ENCODE measurements at regions not wholly inside any gene's neighbourhood (a gene's known extent, or its start where the extent isn't known, plus 50 kb on each side); places are given as distances from the start of the nearest gene placed in this dataset.
"Not testable (repeated sequence)": the region's sequence is repeated elsewhere in the genome, so short reads cannot be mapped to it uniquely, and the experiment has no call there.

DNA sequence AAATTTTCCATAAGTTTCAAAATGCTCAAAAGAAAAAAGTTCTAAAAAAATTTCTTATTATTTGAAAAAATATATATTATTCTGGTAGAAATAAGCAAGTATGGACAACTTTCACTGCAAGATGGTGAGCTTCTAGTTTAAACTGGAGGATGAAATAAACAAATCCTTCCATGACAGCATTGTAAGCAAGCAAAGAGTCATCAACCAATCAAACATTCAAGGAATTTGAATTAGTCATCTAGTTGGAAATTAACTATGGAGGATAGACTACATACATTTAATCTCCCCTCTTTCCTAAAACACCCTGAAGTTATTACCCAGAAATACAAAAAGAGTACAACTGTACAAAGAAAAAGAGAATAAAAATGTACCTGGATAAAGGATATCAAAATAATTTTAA, 51.0 kb upstream of the IRX5 start:
- H3K9me3 Mint-ChIP-seq, result peaks cover 4 to 11% of the 10 kb centered on the region in 2 donors
- no peak for ATAC-seq
- no peak for DNase-seq (ENCODE audit: low spot score in 2 of 2)
- no peak overlapping the region for H3K27ac Mint-ChIP-seq
- H3K36me3 Mint-ChIP-seq, result peaks cover 0 to 10% of the 10 kb centered on the region in 2 donors

DNA sequence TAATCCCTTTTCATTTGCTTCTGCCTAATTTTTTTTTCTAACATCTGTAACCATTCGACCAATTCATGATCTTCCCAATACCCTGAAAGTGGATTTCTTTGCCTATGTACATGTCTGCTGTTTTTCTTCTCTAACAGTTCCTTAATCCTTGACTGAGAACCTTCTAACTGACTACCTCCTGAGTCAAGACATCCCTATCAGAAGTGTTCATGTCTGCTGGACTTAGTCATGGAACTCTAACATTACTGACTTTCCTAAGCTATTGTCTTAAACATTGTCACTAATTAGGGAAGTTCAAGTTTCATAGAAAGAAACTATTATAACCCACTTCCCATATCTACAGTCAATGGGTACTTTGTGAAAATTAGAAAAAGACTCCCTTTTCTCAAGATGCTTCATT, 52.4 kb upstream of the IRX5 start:
- Mint-ChIP-seq H3K36me3 (peaks cover 4% of the 10 kb centered on the region in 2 donors), H3K9me3 (peaks cover 3 to 9% of the 10 kb centered on the region in 2 donors), H3K27ac (no peak overlapping the region)
- ATAC-seq (no peak), DNase-seq (ENCODE audit: low spot score in 2 of 2) (no peak)

- Mint-ChIP-seq H3K9me3 (peaks cover 3 to 13% of the 10 kb centered on the region in 2 donors), H3K27ac (no peak overlapping the region), H3K36me3 (peaks cover 4% of the 10 kb centered on the region in 2 donors)
- DNase-seq (ENCODE audit: low spot score in 2 of 2) (no peak), ATAC-seq (no peak)
These were observed 55.2 kb upstream of the IRX5 start for GRCh38 chr16:54875443-54875842.

DNA sequence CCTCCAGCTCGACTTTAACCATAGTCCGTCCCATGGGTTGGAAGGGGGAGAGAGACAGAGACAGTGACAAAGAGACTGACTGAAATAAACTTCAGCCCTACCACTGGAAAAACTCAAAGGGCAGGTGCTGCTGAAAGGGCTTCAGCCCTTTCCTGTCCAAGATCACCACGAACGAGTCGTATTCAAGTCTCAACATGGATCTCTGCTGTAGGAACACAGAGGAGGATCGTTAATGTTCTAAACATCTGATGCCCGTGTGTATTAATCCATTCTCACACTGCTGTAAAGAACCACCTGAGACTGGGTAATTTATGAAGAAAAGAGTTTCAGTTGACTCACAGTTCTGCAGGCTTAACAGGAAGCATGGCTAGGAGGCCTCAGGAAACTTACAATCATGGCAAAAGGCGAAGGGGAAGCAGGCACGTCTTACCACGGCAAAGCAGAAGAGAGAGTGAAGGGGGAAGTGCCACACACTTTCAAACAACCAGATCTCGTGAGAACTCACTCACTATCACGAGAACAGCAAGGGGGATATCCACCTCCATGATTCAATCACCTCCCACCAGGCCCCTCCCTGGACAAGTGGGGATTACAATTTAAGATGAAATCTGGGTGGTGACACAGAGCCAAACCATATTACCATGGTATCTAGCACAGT, 56.8 kb upstream of the IRX5 start:
- not testable (repeated sequence) for H3K27ac Mint-ChIP-seq
- H3K9me3 Mint-ChIP-seq, result peaks cover 5 to 13% of the 10 kb centered on the region in 2 donors

DNA sequence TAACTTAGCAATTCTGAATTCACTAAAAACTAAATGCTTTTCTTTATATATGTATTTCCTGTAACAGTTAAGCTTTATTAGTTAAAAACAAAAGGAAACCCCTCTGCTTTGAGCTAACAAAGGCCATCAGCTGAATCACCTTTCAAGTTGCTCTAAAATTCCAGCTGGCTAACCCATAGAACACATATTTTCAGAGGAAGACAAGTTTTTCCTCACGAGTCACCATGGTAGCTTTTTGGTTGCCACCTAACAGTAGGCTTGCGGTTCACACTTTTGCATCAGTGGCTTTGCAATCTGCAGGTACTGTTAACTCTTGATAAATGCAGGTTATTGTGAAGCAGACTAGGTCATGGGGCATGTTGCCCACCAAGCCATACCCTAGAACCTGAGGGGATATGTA, 57.6 kb upstream of the IRX5 start:
- H3K27ac Mint-ChIP-seq, result no peak overlapping the region
- H3K9me3 Mint-ChIP-seq, result peaks cover 6 to 13% of the 10 kb centered on the region in 2 donors
- ATAC-seq (no peak), DNase-seq (ENCODE audit: low spot score in 2 of 2) (no peak)
- peaks cover 0 to 4% of the 10 kb centered on the region in 2 donors for H3K36me3 Mint-ChIP-seq

More for the DNA sequence above, 56.8 kb upstream of the IRX5 start:
- not testable (repeated sequence) for DNase-seq (ENCODE audit: low spot score in 2 of 2); ATAC-seq; H3K36me3 Mint-ChIP-seq

DNA sequence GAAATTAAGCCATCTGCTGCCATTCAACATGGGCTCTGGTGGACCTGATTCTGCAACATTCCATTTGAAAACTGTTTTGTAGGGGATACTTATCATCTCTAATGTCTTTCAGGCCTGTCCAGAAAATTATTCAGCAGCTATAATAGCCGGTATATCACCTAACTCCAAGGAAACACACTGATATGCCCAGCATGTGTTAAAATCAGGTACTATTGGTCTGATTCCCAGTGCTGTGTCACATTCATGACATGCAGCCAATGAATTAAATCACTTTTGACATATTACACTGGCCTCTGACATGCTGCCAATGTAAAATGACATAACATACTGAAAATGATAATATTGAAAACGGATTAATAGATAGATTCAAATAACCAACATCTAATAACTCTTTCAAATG, 60.5 kb upstream of the IRX5 start:
- H3K9me3 Mint-ChIP-seq, result peaks cover 10 to 13% of the 10 kb centered on the region in 2 donors
- H3K27ac Mint-ChIP-seq, result no peak overlapping the region
- ATAC-seq (no peak), DNase-seq (ENCODE audit: low spot score in 2 of 2) (no peak)
- H3K36me3 Mint-ChIP-seq, result peaks cover 0 to 4% of the 10 kb centered on the region in 2 donors

- no peak for DNase-seq (ENCODE audit: low spot score in 2 of 2)
These were observed 63.3 kb upstream of the IRX5 start for GRCh38 chr16:54867302-54867832.

GRCh38 chr16:54862529-54862928, 68.1 kb upstream of the IRX5 start:
- H3K27ac Mint-ChIP-seq, result no peak overlapping the region
- DNase-seq (ENCODE audit: low spot score in 2 of 2) (no peak), ATAC-seq (no peak)
- H3K9me3 Mint-ChIP-seq, result peaks cover 4% of the 10 kb centered on the region in 2 donors
- H3K36me3 Mint-ChIP-seq, result no peaks in the 10 kb centered on the region

More at GRCh38 chr16:54867302-54867832, 63.3 kb upstream of the IRX5 start:
- no peak overlapping the region for H3K27ac Mint-ChIP-seq
- no peaks in the 10 kb centered on the region for H3K36me3 Mint-ChIP-seq
- peaks cover 7 to 8% of the 10 kb centered on the region in 2 donors for H3K9me3 Mint-ChIP-seq
- peak in 1 of 2 donors; percentile 51 for ATAC-seq

DNA sequence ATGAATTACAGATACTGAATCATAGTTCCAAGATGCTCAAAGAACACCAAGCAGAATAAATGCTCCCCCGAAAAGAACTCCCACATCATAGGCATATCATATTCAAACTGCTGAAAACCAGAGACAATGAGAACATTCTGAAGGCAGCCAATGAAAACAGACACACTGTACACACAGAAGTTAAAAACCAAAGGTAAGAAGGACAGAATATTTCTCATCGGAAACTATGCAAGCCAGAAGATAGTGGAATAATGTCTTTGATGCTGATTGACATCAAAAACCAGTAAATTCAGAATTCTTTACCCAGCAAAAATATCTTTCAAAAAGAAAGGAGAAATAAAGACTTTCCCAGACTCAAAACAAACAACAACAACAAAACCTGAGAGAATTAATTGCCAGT, 73.8 kb upstream of the IRX5 start:
- Mint-ChIP-seq H3K36me3 (peaks cover 6% of the 10 kb centered on the region in 2 donors), H3K27ac (no peak overlapping the region), H3K9me3 (peaks cover 15 to 18% of the 10 kb centered on the region in 2 donors)
- no peak for ATAC-seq
- no peak for DNase-seq (ENCODE audit: low spot score in 2 of 2)

DNA sequence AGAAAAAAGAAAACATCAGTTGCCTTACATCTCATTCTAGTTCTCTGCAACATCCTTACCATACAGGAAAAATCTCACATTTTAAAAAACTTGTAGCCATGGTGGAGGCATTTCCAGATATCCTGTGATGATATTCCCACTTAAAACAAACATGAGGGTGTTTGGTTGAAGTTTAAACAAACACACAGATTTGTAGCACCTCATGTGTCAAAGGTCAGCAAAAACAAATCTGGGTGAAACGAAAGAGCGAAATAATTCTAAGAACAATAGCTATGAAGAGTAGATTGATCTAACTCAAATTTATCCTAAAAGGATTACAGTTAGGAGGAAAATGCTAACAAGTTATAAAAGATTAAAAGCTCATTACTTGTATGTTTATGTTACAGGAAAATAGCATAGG, 83.1 kb upstream of the IRX5 start:
- Mint-ChIP-seq H3K36me3 (no peaks in the 10 kb centered on the region), H3K27ac (no peak overlapping the region), H3K9me3 (peaks cover 5 to 10% of the 10 kb centered on the region in 2 donors)
- ATAC-seq (no peak), DNase-seq (ENCODE audit: low spot score in 2 of 2) (no peak)

DNA sequence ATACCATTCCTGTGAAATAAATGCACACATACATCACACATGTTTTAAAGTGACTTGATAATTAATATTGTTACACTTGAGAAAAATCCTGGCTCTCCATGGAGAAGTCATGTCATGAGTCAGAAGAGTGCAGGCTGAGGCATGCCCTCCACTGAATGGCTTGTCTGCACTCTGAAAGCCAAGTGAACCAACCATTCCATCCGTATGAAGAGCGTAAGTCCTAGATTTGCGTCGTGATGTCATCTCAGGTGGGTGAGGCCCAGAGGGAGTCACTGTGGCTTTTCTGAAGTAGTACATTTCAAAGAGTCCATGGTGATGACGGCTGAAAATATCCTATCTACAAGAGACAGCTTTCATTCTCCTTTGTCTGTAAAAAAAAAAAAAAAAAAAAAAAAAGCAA, 83.5 kb upstream of the IRX5 start:
- Mint-ChIP-seq H3K9me3 (peaks cover 5 to 10% of the 10 kb centered on the region in 2 donors), H3K36me3 (no peaks in the 10 kb centered on the region), H3K27ac (no peak overlapping the region)
- ATAC-seq (no peak), DNase-seq (ENCODE audit: low spot score in 2 of 2) (no peak)

DNA sequence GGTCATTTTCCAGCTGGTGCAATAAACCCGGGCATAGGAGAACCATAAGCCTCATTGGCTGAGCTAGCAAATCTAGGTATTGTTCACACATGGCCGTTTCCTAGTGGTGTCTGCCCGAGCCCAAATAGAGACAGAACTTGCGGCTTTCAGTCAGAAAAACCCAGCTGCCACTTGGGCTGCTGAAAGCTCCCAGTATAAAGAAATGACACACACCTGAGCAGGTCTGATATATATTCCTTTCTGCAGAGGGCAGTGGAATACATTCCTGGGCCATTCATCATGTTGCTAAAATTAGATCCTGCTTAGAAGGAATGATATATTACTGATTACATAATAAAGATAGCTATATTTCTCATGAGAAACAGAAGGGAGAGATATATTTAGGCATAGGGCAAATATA, 83.9 kb upstream of the IRX5 start:
- DNase-seq (ENCODE audit: low spot score in 2 of 2) (no peak), ATAC-seq (no peak)
- H3K36me3 Mint-ChIP-seq, result no peaks in the 10 kb centered on the region
- peaks cover 5 to 10% of the 10 kb centered on the region in 2 donors for H3K9me3 Mint-ChIP-seq
- no peak overlapping the region for H3K27ac Mint-ChIP-seq

GRCh38 chr16:54843424-54843750, 87.3 kb upstream of the IRX5 start:
- Mint-ChIP-seq H3K9me3 (peaks cover 9 to 14% of the 10 kb centered on the region in 2 donors), H3K36me3 (no peaks in the 10 kb centered on the region), H3K27ac (no peak overlapping the region)
- ATAC-seq (no peak), DNase-seq (ENCODE audit: low spot score in 2 of 2) (no peak)

DNA sequence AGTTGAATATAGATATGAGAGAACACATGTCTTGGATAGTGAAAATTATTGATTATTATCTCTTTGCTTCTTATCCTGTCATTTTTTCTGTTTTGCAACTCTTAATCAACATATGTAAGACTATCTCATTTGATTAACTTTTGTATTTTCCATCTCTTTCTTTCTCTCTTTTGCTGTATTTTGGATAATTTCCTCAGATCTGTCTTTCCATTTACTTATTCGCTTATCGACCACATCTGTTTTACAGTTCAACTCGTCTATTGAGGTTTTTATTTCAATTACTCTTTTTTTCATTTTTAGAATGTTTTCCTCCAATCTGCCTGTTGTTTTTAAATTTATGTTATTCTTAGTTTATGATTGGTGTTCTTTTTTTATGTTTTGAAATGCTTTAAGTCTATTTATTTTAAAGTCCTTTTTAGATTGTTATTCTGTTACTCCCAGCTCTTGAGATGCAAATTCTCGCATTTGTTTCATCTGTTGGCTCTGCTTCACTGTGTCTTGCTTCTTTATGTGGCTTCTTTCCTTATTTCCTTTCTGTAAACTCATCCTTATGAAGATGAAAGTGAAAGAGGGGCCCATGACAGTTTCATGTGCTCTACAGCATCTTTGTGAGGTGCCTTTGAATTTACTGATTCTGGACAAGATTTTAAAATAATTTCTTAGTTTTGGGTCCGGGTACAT, 87.8 kb upstream of the IRX5 start:
- Mint-ChIP-seq H3K27ac (no peak overlapping the region), H3K9me3 (peaks cover 9 to 14% of the 10 kb centered on the region in 2 donors), H3K36me3 (no peaks in the 10 kb centered on the region)
- ATAC-seq (no peak), DNase-seq (ENCODE audit: low spot score in 2 of 2) (no peak)

DNA sequence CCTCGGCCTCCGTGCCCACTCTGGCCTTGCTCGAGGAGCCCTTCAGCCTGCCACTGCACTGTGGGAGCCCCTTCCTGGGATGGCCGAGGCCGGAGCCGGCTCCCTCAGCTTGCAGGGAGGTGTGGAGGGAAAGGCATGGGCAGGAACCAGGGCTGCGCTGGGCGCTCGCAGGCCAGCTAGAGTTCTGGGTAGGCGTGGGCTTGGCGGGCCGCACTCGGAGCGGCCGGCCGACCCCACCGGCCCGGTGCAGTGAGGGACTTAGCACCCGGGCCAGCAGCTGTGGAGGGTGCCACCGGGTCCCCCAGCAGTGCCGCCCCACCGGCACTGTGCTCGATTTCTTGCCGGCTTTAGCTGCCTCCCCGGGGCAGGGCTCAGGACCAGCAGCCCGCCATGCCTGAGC, 101.0 kb upstream of the IRX5 start:
- ATAC-seq, result no peak
- Mint-ChIP-seq H3K27ac (no peak overlapping the region), H3K36me3 (peaks cover 9 to 13% of the 10 kb centered on the region in 2 donors), H3K9me3 (peaks cover 9 to 21% of the 10 kb centered on the region in 2 donors)
- no peak for DNase-seq (ENCODE audit: low spot score in 2 of 2)

DNA sequence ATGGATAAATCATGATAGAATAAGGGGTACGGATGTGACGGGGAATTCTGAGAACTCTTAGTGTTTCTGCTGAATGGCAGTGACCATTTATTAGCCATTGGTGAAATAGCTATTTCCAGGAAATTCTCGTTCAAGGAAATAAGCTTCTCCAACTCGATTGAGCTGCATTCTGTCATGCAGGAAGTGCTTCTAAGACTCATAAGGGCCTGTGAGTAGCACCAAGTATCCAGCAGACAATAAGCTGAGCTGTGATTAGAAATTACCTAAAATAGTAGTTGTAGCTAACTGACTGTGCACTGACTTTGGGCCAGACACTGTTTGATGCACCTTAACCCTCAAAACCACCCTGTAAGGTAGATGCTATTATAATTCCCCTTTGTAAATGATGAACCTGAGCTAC, 107.8 kb upstream of the IRX5 start:
- peaks cover 0 to 3% of the 10 kb centered on the region in 2 donors for H3K9me3 Mint-ChIP-seq
- ATAC-seq (no peak), DNase-seq (ENCODE audit: low spot score in 2 of 2) (no peak)
- no peaks in the 10 kb centered on the region for H3K36me3 Mint-ChIP-seq
- H3K27ac Mint-ChIP-seq, result no peak overlapping the region

GRCh38 chr16:54822492-54822891, 108.2 kb upstream of the IRX5 start:
- H3K9me3 Mint-ChIP-seq, result peaks cover 0 to 3% of the 10 kb centered on the region in 2 donors
- no peak for DNase-seq (ENCODE audit: low spot score in 2 of 2)

GRCh38 chr16:54821731-54822130, 108.9 kb upstream of the IRX5 start:
- Mint-ChIP-seq H3K9me3 (no peaks in the 10 kb centered on the region), H3K36me3 (no peaks in the 10 kb centered on the region), H3K27ac (no peak overlapping the region)
- DNase-seq (ENCODE audit: low spot score in 2 of 2) (no peak), ATAC-seq (no peak)

More at GRCh38 chr16:54822492-54822891, 108.2 kb upstream of the IRX5 start:
- Mint-ChIP-seq H3K36me3 (no peaks in the 10 kb centered on the region), H3K27ac (no peak overlapping the region)
- ATAC-seq, result no peak

Data from activated naive CD4-positive, alpha-beta T cell treated with anti-CD3 and anti-CD28 coated beads, Interleukin-2, amount 50 U/mL, for 72 hours (primary cell).